HepG2 (cell line): ENCODE measurements at regions not wholly inside any gene's neighbourhood (a gene's known extent, or its start where the extent isn't known, plus 50 kb on each side); places are given as distances from the start of the nearest gene placed in this dataset.
"Not testable (repeated sequence)": the region's sequence is repeated elsewhere in the genome, so short reads cannot be mapped to it uniquely, and the experiment has no call there.

Experiments
- ATAC-seq: fragments of 200-7000 bp; cut with Tn5 transposase; 3 replicates; pipeline ENCODE4 v1.9.1; 2020; ENCODE audit warnings: mild to moderate bottlenecking, moderate library complexity
- BruUV-seq: library from RNA; stranded (reverse); fragments of 400-500 nt; replicated peaks from 2 replicates; lab custom pipeline; 2021; lab: Mats Ljungman, UMichigan
- CTCF ChIA-PET: fragments of 300-600 bp; formaldehyde crosslinking; extraction: SDS; loops from one replicate; lab custom pipeline; 2021; ENCODE audit warnings: low total read pairs, inconsistent platforms, low intra/inter-chr PET ratio; lab: Yijun Ruan, JAX
- POLR2A ChIA-PET: fragments of 350-600 bp; sonication (Branson Sonifier 250); formaldehyde crosslinking; loops from one replicate; lab custom pipeline; 2020; ENCODE audit warnings: antibody characterized with exemption, inconsistent platforms; lab: Yijun Ruan, JAX
- DNase-seq: peaks from one replicate; pipeline ENCODE4 v3.0.0-alpha.2; 2015; ENCODE audit warnings: low spot score
- FAIRE-seq: peaks from 3 replicates; lab custom pipeline; 2011; peaks lifted over from hg19 to GRCh38; lab: Jason Lieb, UNC
- H2AFZ ChIP-seq: one replicate; pipeline ENCODE4 v1.6.1; 2011; ENCODE audit warnings: low read length, inconsistent platforms
- H3K27ac ChIP-seq: fragments of 300-600 bp; 3 replicates; pipeline ENCODE4 v1.8.0; 2011; ENCODE audit warnings: mixed run types, mild to moderate bottlenecking, mixed read lengths, low read length, inconsistent platforms; ENCODE audit not compliant: insufficient read depth; ENCODE audit errors: extremely low read length
- H3K27me3 ChIP-seq, 2 experiments: fragments of 200-600 bp in 1 of 2; 2 replicates in 1 of 2; 3 replicates in 1 of 2; pipeline versions ENCODE4 v1.6.0 to v1.8.0; 2011; ENCODE audit warnings: low read length in 2 of 2, mild to moderate bottlenecking in 2 of 2, moderate library complexity in 2 of 2, inconsistent platforms in 1 of 2; ENCODE audit not compliant: insufficient read depth in 2 of 2, control insufficient read depth in 1 of 2
- H3K36me3 ChIP-seq, 2 experiments: fragments of 200-600 bp in 1 of 2; replicated peaks in 1 of 2; 2 replicates in 1 of 2; 3 replicates in 1 of 2; pipeline versions ENCODE4 v1.5.1 to v1.8.0; 2011; ENCODE audit warnings: low read length in 2 of 2, inconsistent platforms in 1 of 2; ENCODE audit not compliant: insufficient read depth in 2 of 2, control insufficient read depth in 1 of 2
- H3K4me1 ChIP-seq: 2 replicates; pipeline ENCODE4 v1.5.1; 2012; ENCODE audit warnings: low read length, inconsistent platforms; ENCODE audit not compliant: insufficient read depth
- H3K4me2 ChIP-seq: 2 replicates; pipeline ENCODE4 v1.6.0; 2011; ENCODE audit warnings: low read depth, low read length, inconsistent platforms
- H3K4me3 ChIP-seq, 3 experiments: fragments of 200-600 bp in 1 of 3; sonication (generic), shearing (Covaris generic) in 1 of 3; replicated peaks in 1 of 3; 2 replicates each; pipeline ENCODE4 v1.5.1; 2011 to 2016; ENCODE audit warnings: low read length in 3 of 3, inconsistent platforms in 2 of 3, low read depth in 2 of 3, mild to moderate bottlenecking in 2 of 3, control low read depth in 1 of 3, mixed read lengths in 1 of 3; ENCODE audit not compliant: insufficient read depth in 1 of 3
- H3K79me2 ChIP-seq: one replicate; pipeline ENCODE4 v1.6.1; 2011; ENCODE audit warnings: low read length, inconsistent platforms; ENCODE audit not compliant: insufficient read depth
- H3K9ac ChIP-seq: 2 replicates; pipeline ENCODE4 v1.6.0; 2011; ENCODE audit warnings: mild to moderate bottlenecking, low read depth, low read length, inconsistent platforms; ENCODE audit not compliant: insufficient read depth
- H3K9me3 ChIP-seq: 2 replicates; pipeline ENCODE4 v1.5.1; 2012; ENCODE audit warnings: mild to moderate bottlenecking, low read length
- H4K20me1 ChIP-seq: 2 replicates; pipeline ENCODE4 v1.6.0; 2011; ENCODE audit warnings: inconsistent platforms, mild to moderate bottlenecking, low read length, moderate library complexity; ENCODE audit not compliant: insufficient read depth
- BHLHE40 ChIP-seq: IDR thresholded peaks from 2 replicates; pipeline ENCODE4 v1.6.1; 2011; ENCODE audit warnings: low read length, improper control_type of control experiment
- CENPX ChIP-seq: sonication (generic); formaldehyde crosslinking; IDR thresholded peaks from 2 replicates; pipeline ENCODE4 v1.9.0; 2021; ENCODE audit warnings: mild to moderate bottlenecking, missing genetic modification reagents, moderate library complexity
- HDAC1 ChIP-seq: sonication (generic); formaldehyde crosslinking; IDR thresholded peaks from 2 replicates; pipeline ENCODE4 v1.5.1; 2020; ENCODE audit warnings: mild to moderate bottlenecking, missing genetic modification reagents
- JARID2 ChIP-seq: sonication (generic); formaldehyde crosslinking; IDR thresholded peaks from 2 replicates; pipeline ENCODE4 v1.8.1; 2023; ENCODE audit warnings: missing genetic modification reagents, inconsistent platforms; ENCODE audit not compliant: insufficient replicate concordance
- NFE2 ChIP-seq: sonication (generic); formaldehyde crosslinking; IDR thresholded peaks from 2 replicates; pipeline ENCODE4 v1.4.0; 2020; ENCODE audit warnings: missing genetic modification reagents
- NR2F6 ChIP-seq, 2 experiments: IDR thresholded peaks; 2 replicates each; pipeline ENCODE4 v1.6.1; 2016; ENCODE audit warnings: antibody characterized with exemption in 1 of 2, mild to moderate bottlenecking in 1 of 2
- TAF1 ChIP-seq: sonication (generic); formaldehyde crosslinking; IDR thresholded peaks from 2 replicates; pipeline ENCODE4 v1.4.0; 2020; ENCODE audit warnings: missing genetic modification reagents
- ZNF282 ChIP-seq: fragments of 450-650 bp; IDR thresholded peaks from 2 replicates; pipeline ENCODE4 v1.6.1; 2018; ENCODE audit not compliant: partially characterized antibody
- ZNF34 ChIP-seq: sonication (generic); formaldehyde crosslinking; IDR thresholded peaks from 2 replicates; pipeline ENCODE4 v1.4.0; 2020; ENCODE audit warnings: mild to moderate bottlenecking, missing genetic modification reagents, borderline replicate concordance
- ZNF503 ChIP-seq: sonication (generic); formaldehyde crosslinking; IDR thresholded peaks from 2 replicates; pipeline ENCODE4 v1.4.0; 2020; ENCODE audit warnings: missing genetic modification reagents
- ZNF703 ChIP-seq: sonication (generic); formaldehyde crosslinking; IDR thresholded peaks from 2 replicates; pipeline ENCODE4 v1.5.1; 2020; ENCODE audit warnings: missing genetic modification reagents, mild to moderate bottlenecking, moderate library complexity, borderline replicate concordance
- WGBS: methylation state at CpG from one replicate; pipeline ENCODE4 v1.1.6; 2017; ENCODE audit warnings: low lambda C conversion rate; 5-methylcytosine and 5-hydroxymethylcytosine counted together
- in situ Hi-C: cut with HindIII; loops from 2 replicates; pipeline ENCODE4 v1.10.0; 2017; ENCODE audit warnings: low pct_unique_long_range_greater_than_20kb; ENCODE audit not compliant: extremely low pct_ligation_motif_present
- intact Hi-C: fragments of 100-400 bp; cut with micrococcal nuclease; formaldehyde crosslinking; loops from one replicate; pipeline ENCODE4 v1.10.0; 2022; ENCODE audit not compliant: unreplicated experiment
- TF ChIP-seq, protein P1 (sequence below): IDR thresholded peaks from 2 replicates; pipeline ENCODE4 v1.6.1; 2012; ENCODE audit warnings: low read depth, low read length, improper control_type of control experiment

- H4K20me1 ChIP-seq, CTCF ChIA-PET, FAIRE-seq, ATAC-seq, H3K36me3 ChIP-seq, H3K27me3 ChIP-seq, BruUV-seq, H3K4me2 ChIP-seq, H3K4me1 ChIP-seq, POLR2A ChIA-PET, H3K4me3 ChIP-seq, H3K9ac ChIP-seq, intact Hi-C loops, DNase-seq, H3K27ac ChIP-seq, in situ Hi-C loops, H2AFZ ChIP-seq, H3K79me2 ChIP-seq: not testable (repeated sequence)
- H3K9me3 ChIP-seq = peaks cover 65% of the 10 kb centered on the region
- 2% methylated on average over 2 of the region's 2 CpGs for WGBS
Observed at GRCh38 chr1:73183581-73183980, 901.2 kb upstream of the NEGR1 start.

DNA sequence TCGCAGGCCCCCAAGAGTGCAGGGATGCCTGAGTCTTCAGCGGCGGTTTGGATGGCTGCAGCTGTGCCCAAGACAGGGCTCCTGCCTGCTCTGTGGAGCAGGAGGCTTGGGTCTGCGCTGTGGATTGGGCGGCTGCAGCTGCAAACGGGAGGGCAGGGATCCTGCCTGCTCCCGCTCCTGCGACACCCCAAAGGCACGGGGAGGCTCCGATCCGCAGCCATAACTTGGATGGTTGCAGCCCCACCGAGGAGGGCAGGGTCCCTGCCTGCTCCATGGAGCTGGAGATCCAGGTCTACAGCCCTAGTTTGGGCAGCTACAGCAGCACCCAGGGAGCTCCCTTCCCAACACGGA lies 898.8 kb upstream of the NEGR1 start:
- BruUV-seq = no TSS peak
- no peak for ATAC-seq

More for the DNA sequence above, 898.8 kb upstream of the NEGR1 start:
- intact Hi-C loops (no loop called here), in situ Hi-C loops (no loop called here)
- 73% methylated on average over 5 of the region's 13 CpGs for WGBS
- Histone ChIP-seq H2AFZ (no peak overlapping the region), H3K27me3 (no peaks in the 10 kb centered on the region), H3K4me3 (no peak overlapping the region), H3K4me2 (no peak overlapping the region), H3K27ac (no peak overlapping the region), H3K9me3 (peaks cover 67% of the 10 kb centered on the region), H3K36me3 (no peaks in the 10 kb centered on the region), H4K20me1 (no peaks in the 10 kb centered on the region), H3K4me1 (no peaks in the 10 kb centered on the region), H3K9ac (no peak overlapping the region), H3K79me2 (no peaks in the 10 kb centered on the region)
- CTCF ChIA-PET = no interaction called here
- FAIRE-seq (no peak), DNase-seq (no peak)
- POLR2A ChIA-PET = no interaction called here
- TF ChIP-seq JARID2 (CRISPR knock-in tag) = no peak
- no peak for TF ChIP-seq ZNF503
- TF ChIP-seq ZNF282 = no peak
- no peak for TF ChIP-seq ZNF703 (CRISPR knock-in tag)
- TF ChIP-seq TAF1 (CRISPR knock-in tag) = no peak
- no peak for TF ChIP-seq BHLHE40
- TF ChIP-seq NFE2 (CRISPR knock-in tag) = no peak
- TF ChIP-seq, protein P1, sequence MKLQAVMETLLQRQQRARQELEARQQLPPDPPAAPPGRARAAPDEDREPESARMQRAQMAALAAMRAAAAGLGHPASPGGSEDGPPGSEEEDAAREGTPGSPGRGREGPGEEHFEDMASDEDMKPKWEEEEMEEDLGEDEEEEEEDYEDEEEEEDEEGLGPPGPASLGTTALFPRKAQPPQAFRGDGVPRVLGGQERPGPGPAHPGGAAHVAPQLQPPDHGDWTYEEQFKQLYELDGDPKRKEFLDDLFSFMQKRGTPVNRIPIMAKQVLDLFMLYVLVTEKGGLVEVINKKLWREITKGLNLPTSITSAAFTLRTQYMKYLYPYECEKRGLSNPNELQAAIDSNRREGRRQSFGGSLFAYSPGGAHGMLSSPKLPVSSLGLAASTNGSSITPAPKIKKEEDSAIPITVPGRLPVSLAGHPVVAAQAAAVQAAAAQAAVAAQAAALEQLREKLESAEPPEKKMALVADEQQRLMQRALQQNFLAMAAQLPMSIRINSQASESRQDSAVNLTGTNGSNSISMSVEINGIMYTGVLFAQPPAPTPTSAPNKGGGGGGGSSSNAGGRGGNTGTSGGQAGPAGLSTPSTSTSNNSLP = no peak
- TF ChIP-seq CENPX (CRISPR knock-in tag) = no peak
- no peak for TF ChIP-seq ZNF34 (CRISPR knock-in tag)
- TF ChIP-seq NR2F6 (IDR thresholded peaks at IDR 0.05) = no peak
- no peak for TF ChIP-seq NR2F6 (CRISPR knock-in tag; IDR thresholded peaks at IDR 0.05)
- no peak for TF ChIP-seq HDAC1 (CRISPR knock-in tag)
